Effector memory CD8-positive, alpha-beta T cell (primary cell): ENCODE measurements at regions not wholly inside any gene's neighbourhood (a gene's known extent, or its start where the extent isn't known, plus 50 kb on each side); places are given as distances from the start of the nearest gene placed in this dataset.
"Not testable (repeated sequence)": the region's sequence is repeated elsewhere in the genome, so short reads cannot be mapped to it uniquely, and the experiment has no call there.

Experiments used
- ATAC-seq: fragments of 150-1000 bp; cut with Tn5 transposase; replicated peaks from 2 replicates; pipeline ENCODE4 v1.10.0; 2021; ENCODE audit warnings: mild to moderate bottlenecking, moderate library complexity
- DNase-seq, 3 experiments: peaks; one replicate each; pipeline ENCODE4 v3.0.0; 2021
- H3K27ac Mint-ChIP-seq, 2 donors: one replicate each; pipeline ENCODE4 v1.8.0; 2022; ENCODE audit warnings: mild to moderate bottlenecking in 2 of 2, mixed read lengths in 2 of 2, moderate library complexity in 2 of 2
- H3K27me3 Mint-ChIP-seq, 2 donors: one replicate each; pipeline ENCODE4 v1.8.0; 2022; ENCODE audit warnings: mixed read lengths in 2 of 2
- H3K36me3 Mint-ChIP-seq: one replicate; pipeline ENCODE4 v1.8.0; 2022; ENCODE audit warnings: mild to moderate bottlenecking, moderate library complexity, mixed read lengths; ENCODE audit not compliant: insufficient read depth
- H3K4me1 Mint-ChIP-seq, 2 donors: one replicate each; pipeline ENCODE4 v1.8.0; 2022; ENCODE audit warnings: low read depth in 2 of 2, mixed read lengths in 2 of 2
- H3K4me3 Mint-ChIP-seq, 2 donors: one replicate each; pipeline ENCODE4 v1.8.0; 2022; ENCODE audit warnings: mild to moderate bottlenecking in 2 of 2, mixed read lengths in 2 of 2, moderate library complexity in 2 of 2
- H3K9me3 Mint-ChIP-seq, 2 donors: one replicate each; pipeline ENCODE4 v1.8.0; 2022; ENCODE audit warnings: mixed read lengths in 2 of 2

DNA sequence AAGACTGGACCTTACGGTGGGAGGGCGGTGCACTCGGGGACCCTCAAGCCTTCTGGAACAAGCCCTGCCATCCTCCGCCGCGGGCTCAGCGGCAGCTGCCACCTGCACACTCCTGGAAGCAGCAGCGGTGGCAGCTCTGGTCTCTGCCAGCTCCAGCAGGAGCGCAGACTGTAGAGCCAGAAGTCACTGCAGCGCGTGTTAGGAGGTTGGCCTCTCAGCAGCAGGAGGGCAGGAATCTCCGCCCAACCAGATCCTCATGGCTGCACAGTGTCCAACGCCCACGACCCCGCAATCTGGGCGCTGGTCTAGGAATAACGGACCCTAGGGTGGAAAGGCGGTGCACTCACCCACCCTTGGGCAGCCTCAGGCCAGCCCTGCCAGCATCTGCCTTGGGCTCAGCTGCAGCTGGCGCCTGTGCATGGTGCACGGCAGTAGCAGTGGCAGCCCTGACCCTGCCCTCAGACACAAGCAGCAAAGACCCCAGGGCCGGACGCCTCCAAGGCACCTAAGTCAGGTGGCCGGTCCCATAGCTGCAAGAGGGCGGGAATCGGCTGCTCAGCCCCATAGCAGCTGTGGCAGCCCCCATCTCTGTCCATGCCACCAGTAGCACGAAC is 88.7 kb downstream of the POTEG start:
- not testable (repeated sequence) for H3K36me3 Mint-ChIP-seq, H3K27me3 Mint-ChIP-seq, DNase-seq, H3K27ac Mint-ChIP-seq, H3K9me3 Mint-ChIP-seq, H3K4me1 Mint-ChIP-seq, H3K4me3 Mint-ChIP-seq, ATAC-seq

DNA sequence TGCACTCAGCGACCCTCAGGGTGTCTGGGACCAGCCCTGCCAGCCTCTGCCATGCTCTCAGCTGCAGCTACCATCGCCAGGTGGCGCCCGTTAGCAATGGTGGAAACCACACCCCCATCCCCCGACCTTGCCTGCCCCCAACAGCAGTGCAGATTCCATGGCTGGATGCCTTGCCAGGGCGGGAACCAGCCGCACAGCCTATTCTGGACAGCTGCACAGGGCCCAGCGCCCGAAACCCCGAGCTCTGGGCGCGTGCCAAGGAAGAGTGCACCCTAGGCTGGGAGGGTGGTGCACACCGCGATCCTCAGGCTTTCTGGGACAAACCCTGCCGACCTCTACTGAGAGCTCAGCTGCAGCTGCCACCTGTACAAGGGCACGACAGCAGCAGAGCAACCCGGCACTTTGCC is 88.1 kb downstream of the POTEG start:
- H3K27me3 Mint-ChIP-seq, ATAC-seq, DNase-seq, H3K4me1 Mint-ChIP-seq, H3K4me3 Mint-ChIP-seq, H3K36me3 Mint-ChIP-seq, H3K9me3 Mint-ChIP-seq, H3K27ac Mint-ChIP-seq: not testable (repeated sequence)

DNA sequence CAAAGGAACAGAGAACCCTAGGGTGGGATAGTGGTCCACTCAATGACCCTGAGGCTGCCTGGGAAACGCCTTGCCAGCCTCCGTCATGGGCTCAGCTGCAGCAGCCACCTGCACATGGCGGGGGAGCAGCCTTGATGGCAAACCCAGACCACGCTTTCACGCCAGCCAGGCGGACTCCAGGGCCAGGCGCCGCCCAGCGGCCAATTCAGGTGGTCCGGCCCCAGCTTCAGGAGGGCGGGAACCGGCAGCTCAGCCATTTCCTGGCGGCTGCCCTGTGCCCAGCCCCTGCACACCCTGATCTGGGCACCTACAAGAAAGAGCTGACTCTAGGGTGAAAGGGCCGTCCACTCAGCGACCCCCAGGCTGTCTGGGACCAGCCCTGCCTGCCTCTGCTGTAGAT is 87.5 kb downstream of the POTEG start:
- not testable (repeated sequence) for ATAC-seq, H3K9me3 Mint-ChIP-seq, H3K4me1 Mint-ChIP-seq, H3K27ac Mint-ChIP-seq, H3K4me3 Mint-ChIP-seq, H3K36me3 Mint-ChIP-seq, H3K27me3 Mint-ChIP-seq, DNase-seq

DNA sequence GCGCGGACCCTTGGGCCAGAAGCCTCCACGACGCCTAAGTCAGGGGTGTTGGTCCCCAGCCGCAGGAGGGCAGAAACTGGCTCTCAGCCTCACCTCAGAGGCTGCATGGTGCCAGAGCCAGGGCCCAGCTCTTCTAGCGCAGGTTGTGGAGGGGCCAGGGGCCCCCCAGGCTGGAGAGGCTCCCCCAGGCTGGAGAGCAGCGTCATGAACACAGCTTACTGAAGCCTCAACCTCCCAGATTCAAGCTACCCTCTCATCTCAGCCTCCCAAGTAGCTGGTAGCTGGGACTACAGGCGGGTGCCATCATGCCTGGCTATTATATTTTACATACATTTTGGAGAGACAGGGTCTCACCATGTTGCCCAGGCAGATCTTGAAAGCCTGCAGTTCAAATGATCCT is 87.0 kb downstream of the POTEG start:
- H3K4me1 Mint-ChIP-seq, H3K9me3 Mint-ChIP-seq: not testable (repeated sequence)

More for the DNA sequence above, 87.0 kb downstream of the POTEG start:
- not testable (repeated sequence) for DNase-seq, H3K27me3 Mint-ChIP-seq, H3K36me3 Mint-ChIP-seq, H3K27ac Mint-ChIP-seq, ATAC-seq, H3K4me3 Mint-ChIP-seq
